Tibial artery (tissue), 4 donors: ENCODE measurements at regions not wholly inside any gene's neighbourhood (a gene's known extent, or its start where the extent isn't known, plus 50 kb on each side); places are given as distances from the start of the nearest gene placed in this dataset.

ENCODE experiments used
- DNase-seq, 2 donors: peaks; one replicate each; pipeline ENCODE4 v3.0.0-alpha.2; 2019
- H3K27ac ChIP-seq, 2 donors: fragments of 200-600 bp; sonication (generic) in 1 of 2; 1 replicate in 1 of 2; 2 replicates in 1 of 2; pipeline ENCODE4 v1.5.1; 2018 to 2019; ENCODE audit warnings: mild to moderate bottlenecking in 1 of 2
- H3K27me3 ChIP-seq, 2 donors: fragments of 200-600 bp; sonication (generic) in 1 of 2; one replicate each; pipeline versions ENCODE4 v1.5.1 to v1.6.0; 2016 to 2019
- H3K36me3 ChIP-seq, 3 donors: fragments of 200-600 bp; sonication (generic) in 2 of 3; one replicate each; pipeline ENCODE4 v1.5.1; 2016 to 2019; ENCODE audit warnings: mild to moderate bottlenecking in 2 of 3
- H3K4me1 ChIP-seq, 4 donors: fragments of 200-600 bp; sonication (generic) in 2 of 4; 1 replicate in 3 of 4; 2 replicates in 1 of 4; pipeline ENCODE4 v1.5.1; 2016 to 2019
- H3K4me3 ChIP-seq, 2 donors: fragments of 200-600 bp; sonication (generic) in 1 of 2; 1 replicate in 1 of 2; 2 replicates in 1 of 2; pipeline ENCODE4 v1.5.1; 2018 to 2019; ENCODE audit warnings: mild to moderate bottlenecking in 2 of 2
- H3K9me3 ChIP-seq, 3 donors: fragments of 200-600 bp; sonication (generic) in 1 of 3; one replicate each; pipeline ENCODE4 v1.5.1; 2016 to 2019
- CTCF ChIP-seq, 2 experiments: fragments of 200-600 bp in 1 of 2; fragments of 450-650 bp in 1 of 2; IDR thresholded peaks; one replicate each; pipeline ENCODE4 v1.5.1; 2017 to 2019; ENCODE audit warnings: antibody characterized with exemption in 2 of 2, mild to moderate bottlenecking in 1 of 2, moderate library complexity in 1 of 2
- intact Hi-C: fragments of 100-400 bp; cut with DNase I; formaldehyde crosslinking; loops from one replicate; pipeline ENCODE4 v1.15.0; 2023; ENCODE audit warnings: low total_unique reads

DNA sequence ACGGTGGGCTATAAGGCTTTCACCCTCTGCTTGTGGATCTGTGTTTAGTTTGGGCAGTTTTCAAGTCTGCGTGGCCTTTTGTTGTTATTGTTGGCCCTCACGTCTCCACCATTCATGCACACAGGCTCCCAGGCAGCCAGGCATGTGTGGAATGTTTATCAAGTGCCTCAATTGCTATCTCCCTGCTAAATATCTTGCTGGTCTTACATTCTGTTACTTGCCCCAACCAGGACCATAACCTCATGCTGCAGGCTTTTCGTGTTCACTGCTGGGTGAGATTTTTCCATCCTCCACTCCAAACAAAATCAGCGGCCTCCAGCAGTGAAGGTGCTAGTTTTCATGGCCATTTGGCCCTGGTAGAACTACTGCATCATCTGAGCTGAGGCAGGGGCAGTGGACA, 63.0 kb upstream of the DSC1 start:
- Histone ChIP-seq H3K4me1 (peaks cover 0 to 14% (median 4%) of the 10 kb centered on the region in 4 donors), H3K4me3 (no peak overlapping the region), H3K36me3 (no peaks in the 10 kb centered on the region), H3K27me3 (no peaks in the 10 kb centered on the region), H3K27ac (peak overlapping the region in 1 of 2 donors; percentile 10), H3K9me3 (no peaks in the 10 kb centered on the region)
- TF ChIP-seq CTCF (IDR thresholded peaks at IDR 0.05): no peak
- intact Hi-C loops: no loop called here
- no peak for DNase-seq

DNA sequence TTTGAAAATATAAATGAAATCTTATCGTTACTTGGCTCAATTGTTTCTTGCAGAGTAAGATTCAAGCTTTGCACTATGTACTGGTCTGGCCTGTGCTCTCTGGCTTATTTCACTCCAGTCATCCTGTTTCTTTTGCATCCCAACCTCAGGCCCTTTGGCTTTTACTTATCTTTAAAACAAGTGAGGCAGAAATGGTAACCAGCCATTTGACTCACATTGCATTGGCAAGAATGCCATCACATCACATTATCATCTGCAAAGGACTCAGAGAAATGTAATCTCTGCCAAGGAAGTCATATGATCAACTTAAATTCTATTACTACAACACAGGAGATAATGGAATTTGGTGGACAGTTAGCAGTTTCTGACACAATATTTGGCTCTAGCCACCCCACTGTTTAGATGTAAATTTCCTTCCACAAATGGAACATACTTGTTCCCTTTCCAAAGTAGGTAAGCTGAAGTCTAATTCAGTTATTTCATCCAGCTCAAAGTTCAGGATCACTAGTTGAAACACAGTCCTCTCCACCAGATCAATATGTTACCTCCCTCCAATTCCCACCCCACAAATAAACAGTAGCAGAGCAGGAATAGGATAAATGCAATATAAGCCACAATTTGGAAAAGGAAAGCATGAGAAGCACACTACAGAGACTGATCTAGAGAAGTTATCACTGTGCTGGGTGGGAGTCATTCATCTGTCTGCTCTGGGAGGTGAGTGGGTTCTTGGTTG, 65.0 kb upstream of the DSC1 start:
- Histone ChIP-seq H3K27ac (no peak overlapping the region), H3K9me3 (no peaks in the 10 kb centered on the region), H3K27me3 (no peaks in the 10 kb centered on the region), H3K4me1 (peaks cover 0 to 14% (median 4%) of the 10 kb centered on the region in 4 donors), H3K4me3 (no peak overlapping the region), H3K36me3 (no peaks in the 10 kb centered on the region)
- DNase-seq: no peak
- intact Hi-C loops: no loop called here
- no peak for TF ChIP-seq CTCF (IDR thresholded peaks at IDR 0.05)

- no peak overlapping the region for H3K4me3 ChIP-seq
- intact Hi-C loops: no loop called here
- H3K9me3 ChIP-seq: no peaks in the 10 kb centered on the region
- no peaks in the 10 kb centered on the region for H3K36me3 ChIP-seq
- peaks cover 0 to 14% (median 4%) of the 10 kb centered on the region in 4 donors for H3K4me1 ChIP-seq
- no peak for TF ChIP-seq CTCF (IDR thresholded peaks at IDR 0.05)
- H3K27ac ChIP-seq: no peak overlapping the region
- no peak for DNase-seq
- no peaks in the 10 kb centered on the region for H3K27me3 ChIP-seq
Observed at GRCh38 chr18:31229829-31230228, 67.2 kb upstream of the DSC1 start.

- intact Hi-C loops: no loop called here
- Histone ChIP-seq H3K4me1 (peaks cover 0 to 9% (median 3%) of the 10 kb centered on the region in 4 donors), H3K9me3 (no peaks in the 10 kb centered on the region), H3K27me3 (no peaks in the 10 kb centered on the region), H3K27ac (no peak overlapping the region), H3K36me3 (no peaks in the 10 kb centered on the region), H3K4me3 (no peak overlapping the region)
- TF ChIP-seq CTCF (IDR thresholded peaks at IDR 0.05): no peak
- DNase-seq: no peak
Observed at GRCh38 chr18:31230495-31230894, 67.8 kb upstream of the DSC1 start.

- Histone ChIP-seq H3K36me3 (no peaks in the 10 kb centered on the region), H3K4me1 (no peaks in the 10 kb centered on the region), H3K27ac (no peak overlapping the region), H3K4me3 (no peak overlapping the region), H3K27me3 (no peaks in the 10 kb centered on the region), H3K9me3 (no peaks in the 10 kb centered on the region)
- TF ChIP-seq CTCF (IDR thresholded peaks at IDR 0.05): no peak
- intact Hi-C loops: no loop called here
- DNase-seq: no peak
Observed at GRCh38 chr18:31232013-31232412, 69.4 kb upstream of the DSC1 start.
